Umbilical cord (tissue), 1 donor: ENCODE measurements at regions not wholly inside any gene's neighbourhood (a gene's known extent, or its start where the extent isn't known, plus 50 kb on each side); places are given as distances from the start of the nearest gene placed in this dataset.
A peak's percentile ranks its signal among the peaks of the same experiment; 100 is the strongest.
"Not testable (repeated sequence)": the region's sequence is repeated elsewhere in the genome, so short reads cannot be mapped to it uniquely, and the experiment has no call there.

Experiments used
- DNase-seq: peaks from one replicate; pipeline ENCODE4 v3.0.0-alpha.2; 2015; ENCODE audit warnings: low spot score

DNA sequence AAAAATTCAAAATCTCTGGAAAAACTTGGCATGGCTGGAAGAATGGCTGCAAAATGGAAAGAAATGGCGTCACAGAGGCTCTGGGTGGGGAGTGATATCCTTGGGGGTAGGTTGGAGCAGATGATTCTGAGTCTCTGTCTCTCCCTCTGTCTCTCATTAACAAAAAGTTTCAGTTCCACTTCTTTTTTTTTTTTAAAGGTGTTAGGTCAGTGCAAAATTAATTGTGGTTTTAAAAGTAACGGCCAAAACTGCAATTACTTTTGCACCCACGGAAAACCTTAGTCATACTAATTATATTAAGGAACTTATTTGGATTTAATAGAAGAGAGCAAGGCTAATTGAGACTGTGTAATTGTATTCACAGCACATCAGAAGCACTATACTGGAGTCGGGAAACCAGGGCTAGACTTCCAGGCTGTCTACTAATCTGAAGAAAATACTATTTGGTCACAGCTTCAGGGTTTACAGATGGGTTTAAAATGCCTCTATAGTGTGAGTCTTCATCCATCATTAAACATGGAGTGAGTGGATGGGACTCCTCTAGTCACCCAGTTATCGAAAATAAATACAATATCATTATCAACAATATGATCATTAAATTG, 289.1 kb upstream of the PLD5 start:
- DNase-seq: no peak

DNA sequence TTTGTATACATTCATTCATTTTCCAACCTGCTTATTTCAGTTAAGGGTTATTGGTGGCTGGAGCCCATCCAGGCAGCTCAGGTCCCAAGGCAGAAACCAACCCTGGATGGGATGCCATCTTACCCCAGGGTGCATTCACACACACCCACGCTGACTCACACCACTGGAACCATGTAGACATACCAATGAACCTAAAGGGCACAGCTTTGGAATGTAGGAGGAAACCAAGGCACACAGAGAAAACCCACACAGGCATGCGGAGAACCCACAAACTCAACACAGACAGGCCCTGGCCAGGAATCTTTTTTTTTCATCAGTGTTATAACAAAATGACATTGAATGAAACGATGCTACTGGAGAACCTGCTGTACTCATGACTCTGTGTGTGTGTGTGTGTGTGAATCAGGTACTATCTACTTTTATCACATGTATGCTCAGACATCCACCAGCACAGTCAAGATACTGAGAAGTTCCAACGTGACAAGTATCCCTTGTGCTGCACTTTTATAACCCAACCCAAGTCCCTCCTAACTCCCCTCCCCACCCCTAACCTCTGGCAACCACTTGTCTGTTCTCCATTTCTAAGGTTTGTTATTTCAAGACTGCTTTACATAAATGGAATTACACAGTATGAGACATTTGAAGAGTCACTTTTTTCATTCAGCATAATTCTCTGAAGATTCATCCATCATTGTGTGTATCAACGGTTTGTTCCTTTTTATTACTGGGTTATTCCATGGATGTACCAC, 286.8 kb upstream of the PLD5 start:
- no peak for DNase-seq

DNA sequence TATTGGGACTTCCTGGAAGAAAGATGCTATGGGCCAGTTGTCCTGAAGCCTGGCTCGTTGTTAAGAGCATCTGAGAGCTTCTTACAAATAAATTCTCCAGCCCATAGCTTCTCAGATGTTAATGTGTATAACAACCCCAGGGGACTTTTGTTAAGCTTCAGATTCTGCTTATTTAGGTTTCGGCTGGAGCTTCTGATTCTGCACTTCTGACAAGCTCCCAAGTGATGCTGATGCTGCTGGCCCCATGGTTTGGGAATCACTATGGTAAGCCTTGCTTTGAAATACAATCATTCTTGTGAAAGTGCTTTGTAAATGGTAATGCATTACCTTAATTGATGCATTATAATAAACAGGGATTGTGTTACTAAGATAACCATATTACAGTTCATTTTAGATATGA, 281.8 kb upstream of the PLD5 start:
- DNase-seq: no peak

- not testable (repeated sequence) for DNase-seq
Observed at GRCh38 chr1:242805360-242805759, 280.9 kb upstream of the PLD5 start.

GRCh38 chr1:242802973-242803372, 278.5 kb upstream of the PLD5 start:
- no peak for DNase-seq

- no peak for DNase-seq
Observed at GRCh38 chr1:242800521-242800920, 276.0 kb upstream of the PLD5 start.

DNA sequence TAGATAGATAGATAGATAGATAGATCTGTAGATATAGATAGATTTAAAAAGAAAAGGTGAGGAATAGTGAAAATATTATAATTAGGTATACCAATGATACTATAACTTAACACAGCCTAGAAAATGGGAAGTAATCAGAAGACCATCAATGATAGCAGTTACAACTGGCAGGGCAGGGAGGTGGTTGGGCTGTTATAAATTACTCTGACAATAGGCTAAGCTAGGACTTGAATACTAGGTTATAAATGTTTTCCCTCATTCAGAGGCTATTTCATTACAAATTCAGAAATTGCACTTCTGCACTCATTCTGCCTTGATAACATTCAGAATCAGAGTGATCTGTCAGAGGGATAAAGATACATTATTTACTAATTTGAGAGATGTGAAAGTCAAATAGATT, 273.4 kb upstream of the PLD5 start:
- DNase-seq: no peak

GRCh38 chr1:242788771-242789170, 264.3 kb upstream of the PLD5 start:
- peak; percentile 17 for DNase-seq

GRCh38 chr1:242787968-242788367, 263.5 kb upstream of the PLD5 start:
- peak; percentile 13 for DNase-seq

DNA sequence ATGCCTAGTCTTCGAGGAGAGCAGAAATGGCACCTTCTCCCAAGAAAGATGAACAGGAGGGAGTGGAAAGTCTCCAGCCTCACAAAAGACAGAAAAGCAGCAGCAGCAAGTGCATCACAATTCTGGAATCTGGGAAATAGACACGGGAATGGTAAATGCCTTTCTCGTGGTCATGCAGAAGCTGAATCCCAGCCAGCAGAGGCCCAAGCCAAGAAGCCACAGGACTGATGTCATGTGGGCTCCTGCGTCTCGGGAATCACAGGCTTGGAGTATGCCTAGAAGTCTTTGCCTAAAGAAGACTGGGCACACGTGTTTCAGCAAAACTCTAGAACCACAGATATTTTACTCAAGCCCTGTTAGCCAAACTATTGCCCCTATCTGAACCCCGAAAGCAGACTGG, 260.3 kb upstream of the PLD5 start:
- no peak for DNase-seq

- no peak for DNase-seq
Observed at GRCh38 chr1:242784084-242784483, 259.6 kb upstream of the PLD5 start.

DNA sequence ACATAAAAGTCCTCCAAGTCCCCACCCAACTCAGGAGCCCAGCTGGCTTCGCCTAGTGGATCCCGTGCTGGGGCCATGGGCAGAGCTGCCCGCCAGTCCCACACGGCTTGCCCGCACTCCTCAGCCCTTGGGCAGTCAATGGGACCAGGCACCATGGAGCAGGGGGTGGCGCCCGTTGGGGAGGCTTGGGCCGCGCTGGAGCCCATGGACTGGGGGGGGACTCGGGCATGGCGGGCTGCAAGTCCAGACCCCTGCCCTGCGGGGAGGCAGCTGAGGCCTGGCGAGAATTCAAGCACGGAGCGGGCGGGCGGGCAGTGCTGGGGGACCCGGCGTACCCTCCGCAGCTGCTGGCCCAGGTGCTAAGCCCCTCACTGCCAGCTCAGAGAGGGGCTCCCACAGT, 249.8 kb upstream of the PLD5 start:
- no peak for DNase-seq

GRCh38 chr1:242770366-242770765, 245.9 kb upstream of the PLD5 start:
- DNase-seq: no peak

DNA sequence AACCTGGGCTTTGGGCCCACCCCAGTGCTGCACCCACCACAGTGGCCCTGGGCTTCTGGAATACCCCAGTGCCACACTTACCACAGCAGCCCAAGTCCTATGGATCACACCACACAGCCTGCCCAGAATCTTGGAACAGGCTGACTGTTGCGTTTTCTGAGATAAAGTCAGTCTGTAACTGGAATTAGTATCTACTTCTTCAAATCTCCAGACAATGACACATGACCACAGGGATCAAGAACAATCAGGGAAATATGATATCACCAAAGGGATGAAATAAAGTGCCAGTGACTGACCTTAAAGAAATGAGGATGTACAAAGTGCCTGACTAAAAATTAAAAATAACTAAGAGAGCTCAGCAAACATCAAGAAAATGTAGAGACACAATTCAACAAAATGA, 239.7 kb upstream of the PLD5 start:
- no peak for DNase-seq

GRCh38 chr1:242761556-242761955, 237.1 kb upstream of the PLD5 start:
- no peak for DNase-seq

DNA sequence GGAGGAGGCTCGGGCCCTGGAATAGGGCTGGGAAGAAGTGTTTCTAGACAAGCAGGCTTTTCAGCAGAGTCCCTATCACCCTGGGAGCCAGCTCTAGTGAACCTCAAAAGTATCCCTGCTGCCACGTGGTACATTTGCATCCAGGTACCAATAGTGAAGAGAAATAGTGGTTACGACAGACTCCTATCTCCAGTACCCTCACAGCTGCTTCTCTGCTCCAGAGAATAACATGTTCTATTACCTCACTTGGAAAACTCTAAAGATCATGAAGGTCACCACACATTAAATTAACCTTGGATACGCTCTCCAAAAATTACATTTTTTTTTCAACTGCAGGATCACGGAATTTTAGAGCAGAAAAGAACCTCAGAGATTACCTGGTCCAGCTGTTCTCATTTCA, 230.4 kb upstream of the PLD5 start:
- DNase-seq: peak; percentile 17

DNA sequence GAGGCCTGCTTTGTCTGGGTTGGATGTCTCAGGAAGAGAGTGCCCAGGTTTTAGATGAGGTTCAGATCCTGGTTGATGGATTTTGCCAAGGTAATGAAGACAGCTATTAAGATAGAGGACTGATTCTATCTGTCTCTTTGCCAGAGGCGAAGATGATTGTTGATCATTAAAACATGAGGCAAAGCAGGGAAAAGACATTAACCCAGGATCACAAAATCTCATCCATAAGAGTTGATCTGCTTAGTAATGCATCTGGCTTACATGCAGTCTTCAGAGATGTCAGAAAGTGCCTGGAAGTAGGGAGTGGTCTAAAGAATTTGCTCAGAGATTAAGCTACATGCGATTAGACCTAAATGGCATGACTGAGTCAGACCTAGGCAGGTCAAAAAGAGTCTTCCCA, 229.6 kb upstream of the PLD5 start:
- DNase-seq: peak; percentile 84

GRCh38 chr1:242747233-242747632, 222.7 kb upstream of the PLD5 start:
- no peak for DNase-seq

DNA sequence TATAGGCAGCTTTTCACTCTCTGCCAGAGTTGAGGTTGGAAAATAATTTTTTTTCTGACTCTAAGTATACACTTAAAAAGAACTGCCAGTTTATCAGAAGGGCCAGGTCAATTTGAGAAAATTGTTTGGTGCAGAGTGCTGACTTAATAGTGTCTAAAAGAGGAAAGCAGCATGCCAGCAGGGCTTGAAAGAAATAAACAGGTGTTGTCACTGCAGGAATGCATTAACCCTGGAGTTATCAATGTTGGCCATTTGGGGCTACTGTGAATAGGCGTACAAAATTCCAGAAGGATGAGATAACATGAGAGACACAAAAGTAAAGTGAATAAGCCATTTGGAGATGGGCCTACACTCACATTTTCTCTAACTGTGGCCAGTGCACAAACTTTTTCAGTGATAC, 220.6 kb upstream of the PLD5 start:
- DNase-seq: no peak

- no peak for DNase-seq
Observed at GRCh38 chr1:242743983-242744780, 219.7 kb upstream of the PLD5 start.

DNA sequence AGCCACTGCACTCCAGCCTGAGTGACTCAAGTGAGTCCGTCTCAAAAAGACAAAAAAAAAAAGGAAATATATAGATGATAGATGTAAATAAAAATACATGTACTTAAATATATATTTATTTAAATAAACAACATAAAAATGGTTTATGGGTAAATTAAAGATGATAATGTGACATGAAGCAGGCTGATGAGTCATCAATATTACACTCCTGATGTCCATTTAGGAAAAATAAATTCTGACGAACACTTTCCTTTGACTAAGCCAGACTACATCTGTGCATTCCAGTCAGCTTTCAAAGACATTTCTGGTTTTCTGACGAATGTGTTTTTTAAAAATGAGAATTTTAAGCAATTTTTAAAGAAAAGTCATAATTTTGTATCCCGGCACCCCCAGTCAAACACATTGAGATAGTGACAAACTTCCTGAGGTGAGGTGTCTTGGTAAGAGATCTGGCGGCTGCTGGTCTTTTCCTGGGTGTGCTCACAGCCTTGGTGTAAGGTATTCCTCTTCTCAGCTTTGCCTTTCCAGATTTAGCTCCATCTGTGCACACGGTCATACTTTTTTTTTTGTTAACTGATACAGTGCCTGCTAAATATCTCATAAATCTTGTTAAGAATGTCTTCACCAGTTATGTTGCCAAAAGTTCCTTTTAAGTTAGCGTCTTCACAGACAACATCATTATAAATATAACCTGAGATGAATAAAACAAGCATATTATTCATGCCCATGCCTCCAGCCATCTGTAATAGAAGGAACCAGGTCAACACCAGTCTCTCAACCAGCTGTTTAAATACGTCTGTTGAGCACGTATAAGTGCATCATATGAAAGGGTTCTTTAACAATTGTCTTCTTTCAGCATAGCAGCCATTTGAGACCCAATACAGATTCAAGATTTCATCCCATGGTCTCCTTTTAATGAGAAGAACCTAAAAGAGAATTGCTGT, 214.5 kb upstream of the PLD5 start:
- peak; percentile 23 for DNase-seq

- no peak for DNase-seq
Observed at GRCh38 chr1:242736611-242737010, 212.1 kb upstream of the PLD5 start.
